CD4-positive, alpha-beta T cell treated with Interleukin-6 for 4 hours (primary cell): ENCODE measurements at regions not wholly inside any gene's neighbourhood (a gene's known extent, or its start where the extent isn't known, plus 50 kb on each side); places are given as distances from the start of the nearest gene placed in this dataset.
A peak's percentile ranks its signal among the peaks of the same experiment; 100 is the strongest.
"Not testable (repeated sequence)": the region's sequence is repeated elsewhere in the genome, so short reads cannot be mapped to it uniquely, and the experiment has no call there.

Experiments used
- DNase-seq: peaks from one replicate; pipeline ENCODE4 v3.0.0-alpha.2; 2020; ENCODE audit warnings: mixed read lengths

DNA sequence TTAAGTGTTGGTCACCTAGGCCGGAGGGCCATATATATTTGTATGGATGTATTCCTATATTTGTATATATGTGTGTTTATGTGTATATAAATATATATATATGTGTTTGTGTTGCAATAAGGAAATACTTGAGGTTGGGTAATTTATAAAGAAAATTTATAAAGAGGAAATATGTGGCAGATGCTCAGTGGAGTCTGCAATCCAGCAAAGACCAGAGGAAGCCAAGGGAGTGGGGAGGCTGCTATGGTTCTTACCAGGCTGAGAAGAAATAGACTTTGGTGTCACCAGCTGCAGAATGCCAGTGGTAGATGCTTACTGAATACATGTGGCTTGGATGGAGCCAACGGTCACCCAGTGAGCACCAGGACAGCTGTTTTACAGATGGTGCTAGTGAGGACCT is 97.4 kb upstream of the ELOVL5 start:
- DNase-seq: no peak

DNA sequence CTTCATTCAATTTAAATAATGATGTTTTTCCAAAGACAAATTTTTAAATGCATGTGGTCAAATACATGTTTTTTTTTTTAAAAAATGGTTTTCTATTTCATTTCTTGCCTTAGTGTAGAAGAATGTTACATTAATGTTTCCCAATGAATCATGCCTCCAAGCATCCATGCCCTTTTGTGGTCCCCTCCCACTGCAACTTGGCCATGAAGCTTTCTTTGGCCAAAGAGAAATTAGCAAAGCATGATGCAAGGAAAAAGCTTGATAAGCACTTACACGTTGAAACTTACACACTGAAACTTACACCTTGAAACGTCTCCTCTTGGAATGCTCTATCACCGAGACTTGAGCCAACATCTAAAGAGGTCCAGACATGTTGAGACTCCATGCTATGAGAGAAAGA is 93.0 kb upstream of the ELOVL5 start:
- DNase-seq: no peak

DNA sequence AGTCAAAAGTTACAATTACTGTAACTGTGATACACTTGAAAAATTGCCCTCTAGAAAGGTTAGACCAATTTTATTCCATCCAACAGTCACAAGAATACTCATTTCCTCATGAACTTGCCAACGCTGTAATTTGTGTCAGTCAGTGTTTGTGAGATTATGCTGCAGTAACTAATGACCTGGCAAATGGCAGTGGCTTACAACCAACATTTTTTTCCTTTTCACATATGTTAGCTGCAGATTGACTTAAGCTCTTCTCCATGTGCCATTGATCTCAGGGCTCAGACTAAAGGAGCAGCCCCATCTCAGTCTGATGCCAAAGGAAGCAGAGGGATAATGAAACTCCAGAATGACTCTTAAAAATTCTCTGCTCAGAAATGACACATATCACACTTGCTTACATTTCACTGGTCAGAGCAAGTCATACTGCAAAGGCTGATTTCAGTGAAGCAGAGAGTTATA is 92.3 kb upstream of the ELOVL5 start:
- no peak for DNase-seq

DNA sequence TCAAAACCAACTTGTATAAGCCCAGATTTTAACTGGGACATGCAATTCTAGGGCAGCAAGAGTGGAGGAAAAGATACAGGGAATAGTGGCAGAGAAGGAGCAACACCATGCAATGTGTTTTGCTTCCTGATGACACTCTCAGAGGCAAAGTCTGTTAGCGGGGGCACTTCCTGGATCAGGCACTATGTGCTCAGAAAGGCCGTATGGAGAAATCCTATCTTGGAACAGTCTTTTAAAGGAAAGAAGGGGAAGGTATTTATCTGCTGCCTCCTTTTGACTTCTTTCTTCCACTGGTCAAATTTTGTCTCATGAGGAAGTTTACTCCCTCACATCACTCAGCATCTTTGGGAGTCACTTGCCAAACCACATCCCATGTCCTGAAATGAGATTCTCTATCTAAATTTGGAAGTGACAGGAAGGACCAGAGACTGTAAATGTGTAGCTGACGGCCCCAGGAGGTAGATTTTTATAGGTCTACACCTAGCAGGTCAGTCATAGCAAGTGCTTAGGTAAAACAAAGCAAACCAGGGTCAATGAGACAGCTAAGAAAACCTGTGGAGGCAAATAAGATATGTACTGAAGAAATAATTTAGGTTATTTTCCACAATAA is 91.7 kb upstream of the ELOVL5 start:
- DNase-seq: no peak

DNA sequence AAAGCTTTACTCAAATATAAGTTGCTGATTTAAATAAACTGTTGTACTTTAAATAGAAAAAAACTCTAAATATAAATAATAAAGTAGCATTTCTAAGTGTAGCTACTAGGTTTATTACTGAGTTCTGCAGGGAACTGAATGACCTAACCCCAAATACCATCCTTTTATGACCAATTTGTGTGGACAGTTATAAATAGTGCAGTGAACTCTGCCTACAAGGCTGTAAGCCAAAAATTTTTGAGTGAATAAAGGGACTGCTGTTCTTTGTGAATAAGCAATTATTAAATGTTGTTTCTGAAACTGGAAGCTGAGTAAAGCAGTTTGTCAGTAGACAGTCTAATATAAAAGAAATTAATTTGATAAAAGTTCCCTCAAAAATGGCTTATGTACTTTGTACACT is 90.8 kb upstream of the ELOVL5 start:
- no peak for DNase-seq

DNA sequence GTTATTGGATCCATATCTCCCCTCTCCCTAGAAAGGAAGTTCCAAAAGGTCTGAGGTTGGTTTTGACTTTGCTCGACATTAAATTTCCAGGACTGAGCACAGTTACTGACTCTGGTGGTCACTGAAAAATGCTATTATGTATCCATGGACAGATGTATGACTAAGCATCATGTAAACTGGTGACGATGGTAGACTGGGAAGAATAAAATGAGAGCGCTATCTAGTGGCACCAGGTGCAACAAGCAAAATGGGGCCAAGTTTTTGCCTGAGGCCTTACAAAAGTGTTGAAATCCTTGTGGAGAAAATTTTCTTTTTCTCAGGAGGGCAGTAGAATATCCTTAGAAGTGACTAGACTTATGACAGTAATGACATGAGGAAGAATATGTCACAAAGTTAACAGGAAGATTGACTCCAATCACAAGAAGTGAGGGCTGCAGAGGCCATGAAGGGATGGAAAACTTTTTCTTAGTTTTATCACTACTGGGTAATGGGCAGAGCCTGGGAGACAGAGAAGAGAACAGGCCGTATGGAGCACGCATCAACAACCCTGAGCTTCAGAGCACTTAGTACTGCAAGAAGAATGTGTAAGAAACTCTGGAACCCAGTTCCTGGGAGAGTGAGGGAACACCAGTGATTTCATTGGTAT is 88.9 kb upstream of the ELOVL5 start:
- DNase-seq: peak; percentile 19

DNA sequence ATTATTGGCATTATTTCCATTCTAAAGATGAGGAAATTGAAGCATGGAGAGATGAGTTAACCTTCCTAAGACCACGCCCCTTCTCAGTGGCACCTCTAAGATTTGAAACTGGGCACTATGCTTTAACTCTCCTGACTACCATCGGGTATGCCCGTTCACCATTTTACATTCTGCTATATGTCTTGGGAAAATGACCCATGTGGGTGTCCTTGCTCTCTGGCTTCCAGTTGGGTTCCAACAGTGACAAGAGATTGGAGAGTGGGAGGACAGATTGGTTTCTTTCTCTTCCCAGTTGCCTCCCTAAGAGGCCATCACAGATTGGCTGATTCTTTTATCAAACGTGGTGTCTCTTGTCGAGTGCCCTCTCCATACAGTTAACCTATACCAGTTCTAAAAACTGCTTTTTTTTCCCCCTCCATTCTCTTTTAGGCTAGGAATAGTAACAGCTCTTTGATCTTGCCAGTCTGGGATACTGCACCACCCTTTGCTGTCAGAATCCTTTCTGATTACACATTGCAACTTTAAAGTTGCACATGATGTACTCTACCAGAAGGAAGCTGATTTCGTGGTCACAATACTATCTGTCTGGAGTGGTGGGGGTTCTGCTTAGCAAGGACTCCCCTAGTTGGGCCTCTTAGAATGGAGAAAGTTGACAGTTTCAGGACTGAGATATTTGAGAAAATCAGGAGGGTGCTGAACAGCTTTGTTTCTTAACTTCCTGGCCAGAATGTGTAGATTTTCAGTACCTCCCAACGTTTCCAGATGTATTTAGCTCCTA is 88.0 kb upstream of the ELOVL5 start:
- DNase-seq: no peak

DNA sequence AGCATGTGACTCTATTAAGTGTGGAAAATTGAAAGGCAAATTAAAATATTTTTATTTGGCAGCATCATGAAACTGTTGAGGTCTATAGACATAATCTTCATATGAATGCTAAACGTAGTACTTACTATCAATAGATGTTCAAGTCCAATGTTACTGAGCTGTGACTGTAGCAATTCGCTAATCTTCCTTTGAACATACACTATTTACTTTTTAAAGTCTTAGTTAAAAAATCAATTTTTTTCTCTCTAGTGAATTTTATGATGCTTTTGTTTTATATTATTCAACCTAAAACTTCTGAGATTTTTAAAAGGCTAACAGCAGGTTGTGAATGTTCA is 85.2 kb upstream of the ELOVL5 start:
- DNase-seq: no peak

DNA sequence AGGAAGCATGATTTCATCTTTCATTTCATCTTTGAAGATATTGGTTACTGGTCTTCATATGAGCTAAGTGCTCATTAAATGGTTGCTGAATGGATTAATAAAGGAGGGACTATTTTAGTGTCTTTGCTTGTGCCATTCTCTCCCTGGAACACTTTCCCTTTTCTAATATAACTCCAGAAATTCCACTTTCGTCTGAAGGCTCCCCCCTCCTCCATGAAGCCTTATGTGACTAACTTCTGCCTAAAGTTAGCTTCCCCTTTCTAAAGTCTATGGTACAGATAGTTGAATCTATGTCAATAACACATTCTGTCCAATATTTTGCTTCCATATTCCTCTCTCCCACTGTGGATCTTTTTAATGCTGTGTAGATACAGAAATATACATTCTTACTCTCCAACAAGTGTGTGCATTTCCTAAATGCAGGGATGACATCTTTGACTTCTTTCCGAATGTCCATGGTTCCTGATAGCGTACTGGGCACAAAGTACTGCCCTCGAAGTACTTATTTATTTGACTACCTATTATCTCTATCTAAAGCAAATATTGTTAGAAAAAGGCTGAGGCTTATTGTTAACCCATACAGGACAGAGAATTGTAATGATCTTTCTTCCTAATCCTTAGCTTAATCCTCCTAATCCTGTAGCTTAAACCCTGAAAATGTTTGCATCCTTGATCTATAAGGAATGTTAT is 84.7 kb upstream of the ELOVL5 start:
- DNase-seq: no peak

DNA sequence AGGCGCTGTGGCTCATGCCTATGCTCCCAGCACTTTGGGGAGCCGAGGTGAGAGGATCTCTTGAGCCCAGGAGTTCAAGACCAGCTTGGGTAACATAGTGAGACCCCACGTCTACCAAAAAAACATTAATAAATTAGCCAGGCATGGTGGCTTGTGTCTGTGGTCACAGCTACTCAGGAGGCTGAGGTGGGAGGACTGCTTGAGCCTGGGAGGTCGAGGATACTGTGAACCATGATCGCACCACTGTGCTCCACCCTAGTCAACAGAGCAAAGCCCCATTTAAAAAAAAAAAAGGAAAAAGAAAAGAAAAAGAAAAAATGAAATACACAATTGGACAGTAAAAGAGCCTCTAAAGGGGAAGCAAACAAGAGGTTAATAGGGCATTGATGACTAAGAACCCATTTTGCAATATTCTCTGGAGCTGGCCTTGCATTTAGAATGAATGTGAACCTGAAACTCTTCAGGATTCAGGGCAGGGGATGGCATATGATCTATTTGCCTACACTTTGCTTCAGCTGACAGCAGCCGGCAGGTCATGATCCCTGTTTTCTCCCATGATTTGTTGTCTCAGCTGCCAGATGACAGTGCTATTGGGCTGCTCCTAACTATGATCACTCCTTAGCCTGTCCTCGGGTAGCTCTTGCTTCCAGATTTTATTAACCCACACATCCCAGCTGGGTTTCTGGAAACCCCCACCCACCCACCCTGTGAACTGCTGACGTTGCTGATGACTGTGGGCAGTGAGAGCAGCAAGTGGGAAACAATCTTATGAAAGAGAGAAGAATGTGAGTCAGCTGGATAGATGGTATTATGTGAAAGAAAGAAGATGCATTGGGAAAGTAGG is 83.8 kb upstream of the ELOVL5 start:
- DNase-seq: no peak

DNA sequence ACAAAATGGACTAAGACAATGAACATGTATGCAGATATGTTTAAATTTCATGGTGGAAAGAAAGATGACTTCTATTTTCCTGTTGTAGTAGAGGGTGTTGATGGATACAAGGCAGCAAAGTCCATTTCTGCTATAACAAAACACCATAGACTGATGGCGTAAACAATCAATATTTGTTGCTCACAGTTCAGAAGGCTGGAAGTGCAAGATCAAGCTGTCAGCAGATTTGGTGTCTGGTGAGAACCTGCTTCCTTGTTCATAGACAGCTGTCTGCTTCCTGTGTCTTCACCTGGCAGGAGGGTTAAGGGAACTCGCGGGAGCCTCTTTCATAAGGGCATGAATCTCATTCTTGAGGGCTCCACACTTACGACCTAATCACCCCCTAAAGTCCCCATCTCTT is 83.0 kb upstream of the ELOVL5 start:
- DNase-seq: peak; percentile 7

DNA sequence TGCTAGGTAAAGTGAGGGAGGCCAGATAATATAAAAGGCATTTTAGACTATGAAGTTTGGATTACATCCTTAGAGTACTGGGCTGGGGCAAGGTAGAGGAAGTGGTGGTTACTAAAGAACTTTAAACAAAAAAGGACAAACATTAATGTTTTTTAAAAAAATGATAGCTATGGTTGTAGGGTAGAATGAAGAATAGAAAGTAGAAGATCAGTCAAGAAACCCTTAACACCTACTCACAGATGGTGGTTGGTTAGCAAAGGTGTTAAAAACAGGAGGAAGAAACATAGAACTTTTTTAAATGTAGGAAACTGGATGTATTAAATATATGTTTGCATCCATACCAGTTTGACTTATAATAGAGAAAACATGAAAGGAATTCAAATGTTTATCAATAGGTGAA is 80.7 kb upstream of the ELOVL5 start:
- DNase-seq: no peak

DNA sequence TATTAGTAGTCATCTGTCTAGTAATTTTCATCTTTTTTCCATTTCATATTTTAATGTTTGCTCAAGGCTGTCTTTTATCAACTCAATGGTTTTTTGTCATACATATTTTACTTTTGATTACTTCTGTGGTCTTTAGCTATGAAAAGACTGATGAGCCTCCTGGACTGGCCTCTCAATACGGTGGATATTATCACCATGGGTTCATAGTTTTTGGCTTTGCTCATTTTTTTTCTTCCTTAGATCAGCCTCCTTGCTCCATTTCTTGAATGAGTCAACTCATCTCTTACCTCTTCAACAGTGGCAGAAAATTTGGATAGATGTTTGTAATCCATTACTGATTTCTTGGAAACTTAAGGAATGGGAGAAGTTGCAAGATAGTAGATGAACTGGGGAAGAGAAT is 80.1 kb upstream of the ELOVL5 start:
- DNase-seq: no peak

DNA sequence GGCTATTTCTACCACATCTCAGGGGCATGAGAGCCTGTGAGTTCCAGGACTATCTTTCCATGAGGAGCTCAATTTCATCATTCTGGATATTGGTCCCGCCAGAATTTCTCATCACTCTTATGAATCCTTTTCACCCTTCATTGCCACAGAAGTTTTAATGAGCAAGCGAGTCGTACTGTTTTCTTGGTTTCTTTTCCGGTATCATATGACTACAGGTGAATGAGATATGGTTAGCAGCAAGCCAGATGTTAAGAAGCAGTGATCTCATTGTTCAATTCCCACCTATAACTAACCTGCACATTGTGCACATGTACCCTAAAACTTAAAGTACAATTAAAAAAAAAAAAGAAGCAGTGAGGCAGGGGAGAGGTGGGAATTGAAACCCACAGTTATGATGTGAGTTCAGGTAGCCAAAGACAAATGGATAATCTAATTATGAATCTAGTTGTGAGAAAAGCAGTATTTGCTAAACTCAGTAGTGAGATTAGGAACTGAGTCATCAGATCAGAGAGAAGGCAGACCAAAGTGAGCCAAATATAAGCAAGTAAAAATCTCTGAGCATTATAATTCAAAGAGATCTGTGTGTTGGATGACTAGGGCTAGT is 78.0 kb upstream of the ELOVL5 start:
- DNase-seq: no peak

DNA sequence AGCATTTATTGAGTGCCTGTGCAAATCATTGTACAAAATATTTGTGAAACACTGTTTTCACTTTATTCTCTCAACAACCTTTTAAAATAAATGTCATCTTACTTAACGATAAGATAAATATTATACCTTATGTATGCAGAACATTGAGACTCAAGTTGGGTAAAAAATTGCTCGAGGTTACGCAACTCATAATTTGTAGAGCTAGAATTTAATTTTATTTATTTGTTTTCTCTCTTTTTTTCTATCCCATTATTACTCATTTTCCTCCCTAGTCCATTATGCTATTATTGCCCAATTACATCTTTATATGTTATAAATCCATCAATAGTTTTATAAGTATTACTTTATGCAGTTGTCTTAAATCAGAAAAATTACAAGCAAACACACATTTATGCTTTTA is 77.4 kb upstream of the ELOVL5 start:
- no peak for DNase-seq

DNA sequence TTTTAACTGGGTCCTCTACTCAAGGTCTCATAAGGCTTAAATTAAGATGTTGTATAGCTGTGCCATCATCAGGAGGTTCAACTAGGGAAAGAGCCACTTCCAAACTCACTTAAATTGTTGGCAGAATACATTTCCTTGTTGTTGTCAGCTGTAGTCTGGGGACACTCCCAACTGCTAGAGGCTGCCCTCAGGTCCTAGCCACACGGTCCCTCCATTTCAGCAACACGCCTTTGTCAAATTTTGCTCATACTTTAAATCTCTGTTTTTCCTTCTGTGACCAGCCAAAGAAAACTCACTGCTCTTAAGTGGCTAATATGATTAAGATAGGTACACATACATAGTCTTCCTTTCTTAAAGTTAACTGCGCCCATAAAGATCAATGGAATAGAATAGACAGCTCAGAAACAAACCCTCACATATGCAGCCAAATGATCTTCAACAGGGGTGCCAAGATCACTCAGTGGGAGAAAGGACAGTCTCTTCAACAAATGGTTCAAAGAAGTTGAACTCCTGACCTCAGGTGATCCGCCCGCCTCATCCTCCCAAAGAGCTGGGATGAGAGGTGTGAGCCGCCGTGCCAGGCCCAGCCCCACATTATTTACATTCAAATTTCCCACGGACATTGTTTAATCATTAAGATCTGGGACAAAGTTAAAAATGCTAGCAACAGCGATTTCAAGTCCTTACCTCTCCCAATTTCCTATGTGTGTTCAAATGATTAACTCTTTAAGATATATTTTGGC is 76.4 kb upstream of the ELOVL5 start:
- DNase-seq: no peak

DNA sequence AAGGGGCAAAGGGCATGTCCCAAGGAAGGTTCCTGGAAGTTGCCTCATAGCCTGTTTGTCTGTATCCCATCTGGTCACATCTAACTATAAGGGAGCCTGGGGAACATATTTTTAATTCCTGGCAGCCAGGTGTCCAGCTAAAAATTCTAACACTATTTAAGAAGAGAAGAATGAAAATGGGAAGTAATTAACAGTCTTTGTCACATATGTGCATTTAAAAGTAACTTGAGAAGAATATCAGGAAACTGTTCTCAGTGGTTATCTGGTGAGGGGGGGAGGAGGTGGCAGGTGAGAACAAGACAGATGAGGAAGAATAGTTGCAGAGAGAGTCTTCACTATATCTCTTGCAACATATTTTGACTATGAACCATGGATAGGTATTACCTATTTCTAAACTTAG is 75.5 kb upstream of the ELOVL5 start:
- DNase-seq: no peak

DNA sequence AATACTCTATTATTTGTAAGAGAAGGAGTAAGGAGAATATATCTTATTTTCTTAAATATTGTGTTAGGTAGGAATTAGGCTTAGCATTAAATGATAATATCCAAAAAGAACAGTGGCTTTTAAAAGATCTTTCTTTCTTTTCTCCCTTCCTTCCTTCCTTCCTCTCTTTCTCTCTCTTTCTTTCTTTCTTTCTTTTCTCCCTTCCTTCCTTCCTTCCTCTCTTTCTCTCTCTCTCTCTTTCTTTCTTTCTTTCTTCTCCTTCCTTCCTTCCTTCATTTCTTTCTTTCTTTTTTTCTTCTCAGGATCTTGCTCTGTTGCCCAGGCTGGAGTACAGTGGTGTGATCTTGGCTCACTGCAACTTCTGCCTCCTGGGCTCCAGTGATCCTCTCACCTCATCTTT is 74.8 kb upstream of the ELOVL5 start:
- DNase-seq: not testable (repeated sequence)

DNA sequence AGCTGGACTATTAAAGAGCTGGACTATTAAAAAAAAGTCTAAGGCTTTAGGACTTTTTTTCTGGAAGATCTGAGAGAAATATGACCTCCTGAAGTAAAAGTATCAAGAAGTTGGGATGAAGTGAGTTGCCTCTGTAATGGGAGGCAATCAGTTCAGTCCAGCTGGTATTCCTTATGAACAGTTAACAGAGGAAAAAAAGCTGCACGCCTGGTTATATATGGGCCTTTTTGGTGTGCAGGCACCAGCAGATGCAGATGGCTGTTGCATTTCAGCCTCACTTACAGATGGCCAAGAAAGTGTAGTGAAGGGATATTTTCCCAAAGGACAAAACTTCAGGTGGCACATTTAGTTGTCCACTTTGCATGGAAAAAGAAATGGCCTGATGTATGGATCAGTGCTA is 70.3 kb upstream of the ELOVL5 start:
- no peak for DNase-seq

DNA sequence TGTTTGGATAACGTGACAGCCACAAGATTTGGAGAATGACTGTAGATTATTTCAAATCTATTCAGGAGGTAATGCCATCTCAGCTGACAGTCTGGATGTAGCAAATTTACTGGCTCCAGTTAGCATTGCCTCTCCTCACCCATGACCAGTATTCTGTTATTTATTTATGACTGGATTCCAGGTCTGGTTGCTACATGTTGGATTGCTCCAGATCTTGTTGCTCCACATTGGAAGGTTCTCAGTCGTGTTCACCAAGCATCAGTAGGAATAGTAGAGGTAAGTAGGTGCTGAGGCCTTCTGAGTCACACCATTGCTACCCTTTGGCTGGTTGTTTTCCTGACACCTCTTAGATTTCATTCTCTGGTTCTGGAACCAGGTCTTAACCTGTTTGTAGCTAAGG is 69.5 kb upstream of the ELOVL5 start:
- DNase-seq: no peak

DNA sequence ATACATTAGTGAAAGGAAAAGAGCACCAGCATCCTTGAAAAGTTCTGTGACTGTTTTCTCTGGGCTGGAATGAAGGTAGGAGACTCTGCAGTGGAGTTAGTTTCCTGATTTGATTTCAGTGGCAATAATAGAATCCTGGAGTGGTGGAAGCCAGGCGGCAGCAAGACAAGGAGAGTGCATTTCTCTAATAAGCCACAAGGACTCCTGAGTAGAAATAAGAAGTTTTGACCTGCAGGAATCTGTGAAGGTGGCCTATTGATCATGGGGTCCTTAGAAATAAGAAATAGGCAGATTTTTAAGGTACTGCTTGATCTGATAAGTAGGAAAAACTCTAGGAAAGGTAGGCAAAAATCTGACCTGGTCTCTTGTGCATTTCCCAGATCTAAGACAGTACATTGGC is 68.4 kb upstream of the ELOVL5 start:
- no peak for DNase-seq

DNA sequence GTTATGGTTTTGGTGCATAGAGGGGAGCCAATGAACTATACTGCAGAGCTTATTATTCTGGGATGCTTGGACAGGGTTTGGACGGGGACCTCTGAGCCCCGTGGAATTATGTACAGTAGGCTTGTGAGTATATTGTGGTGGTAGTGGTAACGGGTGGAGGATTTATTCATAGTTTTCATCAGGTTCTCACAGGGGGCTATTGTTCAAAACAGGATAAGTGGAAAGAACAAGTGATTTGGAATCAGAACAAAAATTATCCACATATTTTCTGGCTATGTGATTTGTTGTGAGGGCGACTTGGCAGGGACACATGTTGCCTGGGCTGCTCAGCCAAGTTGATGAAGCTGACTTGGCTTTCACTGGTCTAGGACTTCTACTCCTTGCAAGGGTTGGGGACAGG is 64.6 kb upstream of the ELOVL5 start:
- no peak for DNase-seq
